H1 (cell line): ENCODE measurements at regions not wholly inside any gene's neighbourhood (a gene's known extent, or its start where the extent isn't known, plus 50 kb on each side); places are given as distances from the start of the nearest gene placed in this dataset.

Experiments
- CTCF ChIA-PET: fragments of 300-600 bp; sonication (Branson Sonifier 250); formaldehyde crosslinking; loops from one replicate; lab custom pipeline; 2021; ENCODE audit not compliant: partially characterized antibody; lab: Charles Lee
- POLR2A ChIA-PET: fragments of 300-600 bp; sonication (Branson Sonifier 250); formaldehyde crosslinking; loops from one replicate; lab custom pipeline; 2021; ENCODE audit warnings: inconsistent platforms; ENCODE audit not compliant: partially characterized antibody; lab: Charles Lee
- DNase-seq, 2 experiments: peaks; one replicate each; pipeline versions ENCODE4 v3.0.0 to v3.0.0-alpha.2; 2010 to 2022; ENCODE audit warnings: low spot score in 2 of 2, low read depth in 1 of 2, mixed read lengths in 1 of 2
- FAIRE-seq: peaks from 2 replicates; lab custom pipeline; 2011; peaks lifted over from hg19 to GRCh38; lab: Jason Lieb, UNC
- H2AFZ ChIP-seq: 2 replicates; pipeline ENCODE4 v1.8.1; 2012; ENCODE audit warnings: low read length, inconsistent platforms
- H2AK5ac ChIP-seq: 2 replicates; pipeline ENCODE4 v1.6.1; 2013; ENCODE audit warnings: low read depth, low read length
- H2BK120ac ChIP-seq: replicated peaks from 2 replicates; pipeline ENCODE3; 2013; ENCODE audit warnings: low read depth, low read length, inconsistent platforms
- H2BK12ac ChIP-seq: 2 replicates; pipeline ENCODE4 v1.6.1; 2013; ENCODE audit warnings: low read depth, low read length
- H2BK15ac ChIP-seq: 2 replicates; pipeline ENCODE4 v1.6.1; 2013; ENCODE audit warnings: low read length
- H2BK20ac ChIP-seq: 2 replicates; pipeline ENCODE4 v1.6.1; 2013; ENCODE audit warnings: low read length
- H2BK5ac ChIP-seq: 2 replicates; pipeline ENCODE4 v1.6.1; 2013; ENCODE audit warnings: low read depth, low read length
- H3K14ac ChIP-seq: 2 replicates; pipeline ENCODE4 v1.6.1; 2013; ENCODE audit warnings: inconsistent platforms; ENCODE audit not compliant: insufficient read length
- H3K18ac ChIP-seq: 2 replicates; pipeline ENCODE4 v1.6.1; 2013; ENCODE audit warnings: low read length; ENCODE audit errors: extremely low read depth
- H3K23ac ChIP-seq: 2 replicates; pipeline ENCODE4 v1.6.1; 2013; ENCODE audit warnings: inconsistent platforms; ENCODE audit not compliant: insufficient read length
- H3K23me2 ChIP-seq: 2 replicates; pipeline ENCODE4 v1.6.1; 2013; ENCODE audit warnings: low read depth, low read length
- H3K27ac ChIP-seq: 2 replicates; pipeline ENCODE4 v1.6.1; 2011; ENCODE audit warnings: low read depth, low read length, inconsistent platforms
- H3K27me3 ChIP-seq, 4 experiments: replicated peaks in 1 of 4; 1 replicate in 1 of 4; 2 replicates in 3 of 4; pipeline versions ENCODE4 v1.6.1 to v1.8.1; 2011 to 2013; ENCODE audit warnings: low read length in 3 of 4, mild to moderate bottlenecking in 3 of 4, inconsistent platforms in 2 of 4, mixed read lengths in 2 of 4, moderate library complexity in 1 of 4; ENCODE audit not compliant: control insufficient read depth in 3 of 4, insufficient read depth in 3 of 4; ENCODE audit errors: extremely low read depth in 1 of 4
- H3K36me3 ChIP-seq, 4 experiments: 2 replicates each; pipeline versions ENCODE4 v1.6.1 to v1.8.1; 2011 to 2013; ENCODE audit warnings: mild to moderate bottlenecking in 4 of 4, low read length in 3 of 4, moderate library complexity in 2 of 4, control low read depth in 1 of 4, inconsistent platforms in 1 of 4; ENCODE audit not compliant: insufficient read depth in 4 of 4, control insufficient read depth in 2 of 4
- H3K4ac ChIP-seq: replicated peaks from 2 replicates; pipeline ENCODE3; 2013; ENCODE audit warnings: low read length, low read depth, mixed read lengths, inconsistent platforms; ENCODE audit not compliant: insufficient read length
- H3K4me1 ChIP-seq, 4 experiments: replicated peaks in 1 of 4; 1 replicate in 1 of 4; 2 replicates in 3 of 4; pipeline versions ENCODE4 v1.6.1 to v1.8.1; 2011 to 2013; ENCODE audit warnings: low read length in 3 of 4, inconsistent platforms in 2 of 4, mixed read lengths in 1 of 4; ENCODE audit not compliant: insufficient read depth in 4 of 4, control insufficient read depth in 3 of 4
- H3K4me2 ChIP-seq, 2 experiments: 2 replicates each; pipeline versions ENCODE4 v1.6.1 to v1.8.1; 2011 to 2013; ENCODE audit warnings: low read depth in 2 of 2, low read length in 2 of 2, control low read depth in 1 of 2, inconsistent platforms in 1 of 2, mild to moderate bottlenecking in 1 of 2; ENCODE audit not compliant: insufficient read depth in 1 of 2
- H3K4me3 ChIP-seq, 4 experiments: fragments of 200-600, 300-600 bp in 1 of 4; sonication (generic), shearing (Covaris generic), sonication (Bioruptor Twin) in 1 of 4; 2 replicates each; pipeline versions ENCODE4 v1.5.1 to v1.8.1; 2011 to 2016; ENCODE audit warnings: low read length in 4 of 4, low read depth in 3 of 4, control low read depth in 2 of 4, inconsistent platforms in 2 of 4, mild to moderate bottlenecking in 2 of 4, mixed read lengths in 1 of 4, moderate library complexity in 1 of 4; ENCODE audit not compliant: insufficient read depth in 2 of 4; ENCODE audit errors: extremely low read depth in 1 of 4
- H3K56ac ChIP-seq: replicated peaks from 2 replicates; pipeline ENCODE3; 2013; ENCODE audit warnings: low read depth, mild to moderate bottlenecking, mixed read lengths, low read length, inconsistent platforms; ENCODE audit not compliant: insufficient read length
- H3K79me1 ChIP-seq: 2 replicates; pipeline ENCODE4 v1.6.1; 2013; ENCODE audit warnings: low read depth, low read length, control low read depth
- H3K79me2 ChIP-seq, 2 experiments: 2 replicates each; pipeline versions ENCODE4 v1.6.1 to v1.8.1; 2012 to 2013; ENCODE audit warnings: low read length in 2 of 2, mild to moderate bottlenecking in 2 of 2, inconsistent platforms in 1 of 2; ENCODE audit not compliant: insufficient read depth in 2 of 2, control insufficient read depth in 1 of 2
- H3K9ac ChIP-seq, 4 experiments: replicated peaks in 1 of 4; 1 replicate in 1 of 4; 2 replicates in 3 of 4; pipeline versions ENCODE4 v1.6.1 to v1.8.1; 2011 to 2013; ENCODE audit warnings: low read depth in 3 of 4, low read length in 3 of 4, control low read depth in 2 of 4, mild to moderate bottlenecking in 2 of 4, moderate library complexity in 2 of 4, inconsistent platforms in 1 of 4; ENCODE audit errors: extremely low read depth in 1 of 4
- H3K9me3 ChIP-seq, 2 experiments: 2 replicates each; pipeline versions ENCODE4 v1.6.1 to v1.8.1; 2012 to 2013; ENCODE audit warnings: mild to moderate bottlenecking in 2 of 2, moderate library complexity in 2 of 2, control low read depth in 1 of 2, inconsistent platforms in 1 of 2, low read depth in 1 of 2, low read length in 1 of 2, mixed read lengths in 1 of 2; ENCODE audit not compliant: insufficient read depth in 2 of 2
- H4K20me1 ChIP-seq, 2 experiments: replicated peaks in 1 of 2; 2 replicates each; pipeline versions ENCODE3 to v1.8.1; 2011 to 2013; ENCODE audit warnings: inconsistent platforms in 2 of 2, low read length in 2 of 2, mild to moderate bottlenecking in 1 of 2; ENCODE audit not compliant: insufficient read depth in 2 of 2, control insufficient read depth in 1 of 2
- H4K5ac ChIP-seq: 2 replicates; pipeline ENCODE4 v1.6.1; 2013; ENCODE audit warnings: low read length, low read depth, mixed read lengths, inconsistent platforms; ENCODE audit not compliant: insufficient read length
- H4K8ac ChIP-seq: 2 replicates; pipeline ENCODE4 v1.8.0; 2013; ENCODE audit warnings: mild to moderate bottlenecking, moderate library complexity, low read length, inconsistent platforms; ENCODE audit not compliant: insufficient read depth; ENCODE audit errors: extremely low read depth
- H4K91ac ChIP-seq: replicated peaks from 2 replicates; pipeline ENCODE3; 2013; ENCODE audit warnings: low read length, mixed read lengths, inconsistent platforms; ENCODE audit not compliant: insufficient read length
- ASH2L ChIP-seq: fragments of 200-600, 300-600 bp; sonication (generic); IDR thresholded peaks from one replicate; pipeline ENCODE4 v1.7.1; 2017; ENCODE audit warnings: low read length
- CTBP2 ChIP-seq: IDR thresholded peaks from 2 replicates; pipeline ENCODE4 v1.7.0; 2011; ENCODE audit warnings: borderline replicate concordance, mild to moderate bottlenecking, moderate library complexity, mixed read lengths, low read length; ENCODE audit not compliant: insufficient read depth, insufficient read length
- HDAC6 ChIP-seq: IDR thresholded peaks from one replicate; pipeline ENCODE4 v1.7.1; 2012; ENCODE audit warnings: low read depth, mild to moderate bottlenecking, inconsistent platforms, low read length, moderate library complexity
- JUN ChIP-seq: IDR thresholded peaks from 2 replicates; pipeline ENCODE4 v1.6.1; 2011; ENCODE audit warnings: low read depth, mild to moderate bottlenecking, improper control_type of control experiment, low read length
- KDM1A ChIP-seq: fragments of 200-600, 300-600 bp; sonication (generic); IDR thresholded peaks from 2 replicates; pipeline ENCODE4 v1.7.1; 2016; ENCODE audit warnings: mild to moderate bottlenecking, low read length, borderline replicate concordance
- PHF8 ChIP-seq: fragments of 200-600 bp; sonication (generic); conservative IDR thresholded peaks from 2 replicates; pipeline ENCODE4 v1.7.1; 2012; ENCODE audit warnings: low read depth, mild to moderate bottlenecking, inconsistent platforms, low read length, moderate library complexity
- TCF12 ChIP-seq: IDR thresholded peaks from 2 replicates; pipeline ENCODE4 v1.6.1; 2011; ENCODE audit warnings: low read depth, mild to moderate bottlenecking, low read length
- TEAD4 ChIP-seq: IDR thresholded peaks from 2 replicates; pipeline ENCODE4 v1.6.1; 2012; ENCODE audit warnings: low read depth, low read length, inconsistent platforms, mixed read lengths
- WGBS, 2 experiments: shearing (Covaris generic) in 1 of 2; methylation state at CpG; one replicate each; pipeline versions ENCODE4 v1.1.6 to v1.1.7; 2013 to 2015; ENCODE audit warnings: low lambda C conversion rate in 2 of 2, mixed read lengths in 2 of 2, inconsistent platforms in 1 of 2, low coverage in 1 of 2, missing lambda C conversion rate in 1 of 2; ENCODE audit not compliant: insufficient replicate concordance in 2 of 2, insufficient coverage in 1 of 2, insufficient read length in 1 of 2; ENCODE audit errors: extremely low coverage in 1 of 2, missing lambda C conversion rate in 1 of 2; 5-methylcytosine and 5-hydroxymethylcytosine counted together
- TF ChIP-seq, protein P1 (sequence below), 3 experiments: IDR thresholded peaks; 1 replicate in 2 of 3; 2 replicates in 1 of 3; pipeline versions ENCODE4 v1.5.1 to v1.6.1; 2011; ENCODE audit warnings: low read length in 3 of 3, mild to moderate bottlenecking in 3 of 3, inconsistent platforms in 2 of 3, low read depth in 1 of 3, moderate library complexity in 1 of 3; ENCODE audit not compliant: insufficient read depth in 1 of 3; ENCODE audit errors: control extremely low read depth in 1 of 3

GRCh38 chr16:17578981-17579874 lies 108.5 kb upstream of the XYLT1 start:
- Histone ChIP-seq H3K79me2 (no peaks in the 10 kb centered on the region), H4K20me1 (no peaks in the 10 kb centered on the region), H3K56ac (no peak overlapping the region), H3K27ac (no peak overlapping the region), H2BK20ac (no peak overlapping the region), H3K18ac (no peak overlapping the region), H2BK15ac (no peak overlapping the region), H3K4me1 (0 out of 7 replicates have a peak, but pooled peaks cover 0 to 4% (median 0%) of the 10 kb centered on the region in 4 experiments), H3K4me2 (peak overlapping the region in 1 of 2 experiments; percentile 20; a peak in 1 of 4 replicates), H3K9ac (no peak overlapping the region), H4K8ac (no peak overlapping the region), H3K14ac (no peak overlapping the region), H2BK5ac (no peak overlapping the region), H3K36me3 (no peaks in the 10 kb centered on the region; a peak in 1 of 8 replicates), H3K4me3 (no peak overlapping the region), H3K9me3 (peaks cover 4 to 5% of the 10 kb centered on the region in 2 experiments; a peak in 1 of 4 replicates), H3K27me3 (no peaks in the 10 kb centered on the region), H2AFZ (peak overlapping the region; percentile 97), H3K4ac (no peak overlapping the region), H3K79me1 (no peaks in the 10 kb centered on the region), H2BK120ac (no peak overlapping the region), H2BK12ac (no peak overlapping the region), H2AK5ac (no peak overlapping the region), H3K23ac (no peak overlapping the region), H3K23me2 (no peaks in the 10 kb centered on the region), H4K91ac (no peak overlapping the region), H4K5ac (no peak overlapping the region)
- WGBS, 2 experiments: 42% methylated on average over 10 of the region's 10 CpGs; no CpG with 5 or more reads in 1 of the 2 experiments
- CTCF ChIA-PET: interaction anchor here (0.6 to 3.5 kb wide), 53 partner anchors 9 to 1267 kb away, joined by 3 to 42 read pairs (median 4); partner anchors contain the start of gene XYLT1
- DNase-seq: peak; percentile 74 to 90
- FAIRE-seq: peak; percentile 95
- POLR2A ChIA-PET: interaction anchor here (0.7 to 1.0 kb wide), 3 partner anchors 23 to 299 kb away, joined by 3 to 4 read pairs (median 4); no protein-coding TSS in a partner anchor
- TF ChIP-seq HDAC6 (no peak), CTBP2 (no peak), JUN (no peak), KDM1A (no peak), ASH2L (peak; percentile 28), TCF12 (no peak), PHF8 (no peak), TEAD4 (peak; percentile 96)
- TF ChIP-seq, protein P1, sequence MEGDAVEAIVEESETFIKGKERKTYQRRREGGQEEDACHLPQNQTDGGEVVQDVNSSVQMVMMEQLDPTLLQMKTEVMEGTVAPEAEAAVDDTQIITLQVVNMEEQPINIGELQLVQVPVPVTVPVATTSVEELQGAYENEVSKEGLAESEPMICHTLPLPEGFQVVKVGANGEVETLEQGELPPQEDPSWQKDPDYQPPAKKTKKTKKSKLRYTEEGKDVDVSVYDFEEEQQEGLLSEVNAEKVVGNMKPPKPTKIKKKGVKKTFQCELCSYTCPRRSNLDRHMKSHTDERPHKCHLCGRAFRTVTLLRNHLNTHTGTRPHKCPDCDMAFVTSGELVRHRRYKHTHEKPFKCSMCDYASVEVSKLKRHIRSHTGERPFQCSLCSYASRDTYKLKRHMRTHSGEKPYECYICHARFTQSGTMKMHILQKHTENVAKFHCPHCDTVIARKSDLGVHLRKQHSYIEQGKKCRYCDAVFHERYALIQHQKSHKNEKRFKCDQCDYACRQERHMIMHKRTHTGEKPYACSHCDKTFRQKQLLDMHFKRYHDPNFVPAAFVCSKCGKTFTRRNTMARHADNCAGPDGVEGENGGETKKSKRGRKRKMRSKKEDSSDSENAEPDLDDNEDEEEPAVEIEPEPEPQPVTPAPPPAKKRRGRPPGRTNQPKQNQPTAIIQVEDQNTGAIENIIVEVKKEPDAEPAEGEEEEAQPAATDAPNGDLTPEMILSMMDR (IDR thresholded peaks at IDR 0.05; ENCODE audit: control extremely low read depth in 1 of 3, insufficient read depth in 1 of 3, low read depth in 1 of 3, low read length in 3 of 3): peak; percentile 67 to 95 (median 84)
